H9 (cell line): ENCODE measurements at regions not wholly inside any gene's neighbourhood (a gene's known extent, or its start where the extent isn't known, plus 50 kb on each side); places are given as distances from the start of the nearest gene placed in this dataset.

Source experiments
- DNase-seq: peaks from one replicate; pipeline ENCODE4 v3.0.0-alpha.2; 2017
- H2AFZ ChIP-seq: one replicate; pipeline ENCODE4 v1.6.1; 2013; ENCODE audit warnings: mild to moderate bottlenecking, low read length, control low read depth, moderate library complexity
- H2AK5ac ChIP-seq: 2 replicates; pipeline ENCODE4 v1.6.1; 2013; ENCODE audit warnings: low read length, control low read depth, mixed read lengths; ENCODE audit not compliant: insufficient read length
- H2BK120ac ChIP-seq: one replicate; pipeline ENCODE4 v1.6.1; 2013; ENCODE audit warnings: low read depth, mild to moderate bottlenecking, low read length, control low read depth, inconsistent platforms; ENCODE audit not compliant: poor library complexity, severe bottlenecking
- H2BK12ac ChIP-seq: 2 replicates; pipeline ENCODE4 v1.6.1; 2013; ENCODE audit warnings: low read length, control low read depth, mixed read lengths, low read depth; ENCODE audit not compliant: insufficient read length
- H2BK15ac ChIP-seq: 2 replicates; pipeline ENCODE4 v1.6.1; 2013; ENCODE audit warnings: low read depth, low read length, control low read depth
- H2BK20ac ChIP-seq: one replicate; pipeline ENCODE4 v1.6.1; 2013; ENCODE audit warnings: low read depth, mild to moderate bottlenecking, low read length, control low read depth, inconsistent platforms; ENCODE audit not compliant: poor library complexity, severe bottlenecking
- H2BK5ac ChIP-seq: 2 replicates; pipeline ENCODE4 v1.6.1; 2013; ENCODE audit warnings: low read length, control low read depth, mixed read lengths; ENCODE audit not compliant: insufficient read length
- H3K14ac ChIP-seq: 2 replicates; pipeline ENCODE4 v1.6.1; 2013; ENCODE audit warnings: low read length, control low read depth; ENCODE audit not compliant: insufficient read depth
- H3K18ac ChIP-seq: 2 replicates; pipeline ENCODE4 v1.6.1; 2013; ENCODE audit warnings: low read depth, mild to moderate bottlenecking, mixed read lengths, low read length, control low read depth; ENCODE audit not compliant: insufficient read length
- H3K23ac ChIP-seq: 2 replicates; pipeline ENCODE4 v1.6.1; 2013; ENCODE audit warnings: low read length, control low read depth, mixed read lengths, low read depth; ENCODE audit not compliant: insufficient read length
- H3K23me2 ChIP-seq: 2 replicates; pipeline ENCODE4 v1.6.1; 2013; ENCODE audit warnings: low read depth, mild to moderate bottlenecking, mixed read lengths, low read length, control low read depth; ENCODE audit not compliant: insufficient read length, poor library complexity, severe bottlenecking
- H3K27ac ChIP-seq: 2 replicates; pipeline ENCODE4 v1.5.1; 2013; ENCODE audit warnings: low read length, control low read depth, mixed read lengths, low read depth; ENCODE audit not compliant: insufficient read length
- H3K27me3 ChIP-seq: 2 replicates; pipeline ENCODE4 v1.6.1; 2013; ENCODE audit warnings: low read length, control low read depth, inconsistent platforms; ENCODE audit not compliant: insufficient read depth
- H3K4ac ChIP-seq: 2 replicates; pipeline ENCODE4 v1.6.1; 2013; ENCODE audit warnings: low read depth, mild to moderate bottlenecking, control low read depth, inconsistent platforms, low read length, moderate library complexity
- H3K4me1 ChIP-seq: 2 replicates; pipeline ENCODE4 v1.6.1; 2013; ENCODE audit warnings: low read length, control low read depth, inconsistent platforms; ENCODE audit not compliant: insufficient read depth
- H3K4me2 ChIP-seq: 2 replicates; pipeline ENCODE4 v1.6.1; 2013; ENCODE audit warnings: low read length, control low read depth, mixed read lengths; ENCODE audit not compliant: insufficient read length, insufficient read depth
- H3K56ac ChIP-seq: 2 replicates; pipeline ENCODE4 v1.6.1; 2013; ENCODE audit warnings: low read depth, mild to moderate bottlenecking, mixed read lengths, low read length, control low read depth; ENCODE audit not compliant: insufficient read length
- H3K79me1 ChIP-seq: 2 replicates; pipeline ENCODE4 v1.6.1; 2013; ENCODE audit warnings: low read depth, mild to moderate bottlenecking, moderate library complexity, low read length, control low read depth, inconsistent platforms; ENCODE audit not compliant: insufficient read depth, poor library complexity, severe bottlenecking
- H3K79me2 ChIP-seq: 2 replicates; pipeline ENCODE4 v1.6.1; 2013; ENCODE audit warnings: low read length, control low read depth, inconsistent platforms; ENCODE audit not compliant: insufficient read depth
- H3K9ac ChIP-seq: 2 replicates; pipeline ENCODE4 v1.6.1; 2013; ENCODE audit warnings: low read length, control low read depth, mixed read lengths; ENCODE audit not compliant: insufficient read length; ENCODE audit errors: extremely low read depth
- H3K9me3 ChIP-seq: one replicate; pipeline ENCODE4 v1.6.1; 2013; ENCODE audit warnings: low read depth, low read length, inconsistent platforms; ENCODE audit not compliant: control insufficient read depth
- H3T11ph ChIP-seq: one replicate; pipeline ENCODE4 v1.6.1; 2013; ENCODE audit warnings: mild to moderate bottlenecking, low read length, control low read depth, inconsistent platforms
- H4K20me1 ChIP-seq: one replicate; pipeline ENCODE4 v1.6.1; 2013; ENCODE audit not compliant: control insufficient read depth, insufficient read length, insufficient read depth
- H4K5ac ChIP-seq: 2 replicates; pipeline ENCODE4 v1.6.1; 2013; ENCODE audit warnings: low read depth, mild to moderate bottlenecking, mixed read lengths, low read length, control low read depth; ENCODE audit not compliant: insufficient read length
- H4K8ac ChIP-seq: replicated peaks from 2 replicates; pipeline ENCODE4 v1.6.1; 2013; ENCODE audit warnings: low read length, control low read depth, mixed read lengths, low read depth; ENCODE audit not compliant: insufficient read length
- H4K91ac ChIP-seq: 2 replicates; pipeline ENCODE4 v1.6.1; 2013; ENCODE audit warnings: low read depth, mild to moderate bottlenecking, moderate library complexity, mixed read lengths, low read length, control low read depth; ENCODE audit not compliant: insufficient read length
- H3K27ac Mint-ChIP-seq, 3 experiments: 2 replicates in 2 of 3; 3 replicates in 1 of 3; pipeline ENCODE4 v1.8.0; 2020 to 2021; ENCODE audit warnings: mixed read lengths in 3 of 3, mild to moderate bottlenecking in 1 of 3, moderate library complexity in 1 of 3
- H3K27me3 Mint-ChIP-seq: 2 replicates; pipeline ENCODE4 v1.8.0; 2021; ENCODE audit warnings: low read depth, mild to moderate bottlenecking, moderate library complexity, mixed read lengths
- H3K36me3 Mint-ChIP-seq, 3 experiments: 2 replicates in 2 of 3; 3 replicates in 1 of 3; pipeline ENCODE4 v1.8.0; 2020 to 2021; ENCODE audit warnings: low read depth in 3 of 3, mixed read lengths in 3 of 3; ENCODE audit not compliant: insufficient read depth in 1 of 3
- H3K4me1 Mint-ChIP-seq, 2 experiments: 2 replicates each; pipeline ENCODE4 v1.8.0; 2020; ENCODE audit warnings: mixed read lengths in 2 of 2
- H3K4me3 Mint-ChIP-seq, 2 experiments: 2 replicates in 1 of 2; 3 replicates in 1 of 2; pipeline ENCODE4 v1.8.0; 2020 to 2021; ENCODE audit warnings: mild to moderate bottlenecking in 2 of 2, mixed read lengths in 2 of 2, moderate library complexity in 1 of 2
- H3K9me3 Mint-ChIP-seq, 2 experiments: 2 replicates in 1 of 2; 3 replicates in 1 of 2; pipeline ENCODE4 v1.8.0; 2020; ENCODE audit warnings: mild to moderate bottlenecking in 2 of 2, mixed read lengths in 2 of 2, moderate library complexity in 1 of 2
- WGBS: extraction: QIAGEN DNeasy Blood & Tissue Kit; methylation state at CpG from one replicate; pipeline ENCODE4 v1.1.7; 2013; ENCODE audit warnings: missing lambda C conversion rate, low lambda C conversion rate, mixed read lengths; ENCODE audit not compliant: insufficient read length; ENCODE audit errors: extremely low coverage; 5-methylcytosine and 5-hydroxymethylcytosine counted together
- TF ChIP-seq, protein P1 (sequence below): fragments of 200-600 bp; sonication (generic); conservative IDR thresholded peaks from 3 replicates; pipeline ENCODE4 v1.8.0; 2021; ENCODE audit warnings: antibody characterized with exemption, mild to moderate bottlenecking

DNA sequence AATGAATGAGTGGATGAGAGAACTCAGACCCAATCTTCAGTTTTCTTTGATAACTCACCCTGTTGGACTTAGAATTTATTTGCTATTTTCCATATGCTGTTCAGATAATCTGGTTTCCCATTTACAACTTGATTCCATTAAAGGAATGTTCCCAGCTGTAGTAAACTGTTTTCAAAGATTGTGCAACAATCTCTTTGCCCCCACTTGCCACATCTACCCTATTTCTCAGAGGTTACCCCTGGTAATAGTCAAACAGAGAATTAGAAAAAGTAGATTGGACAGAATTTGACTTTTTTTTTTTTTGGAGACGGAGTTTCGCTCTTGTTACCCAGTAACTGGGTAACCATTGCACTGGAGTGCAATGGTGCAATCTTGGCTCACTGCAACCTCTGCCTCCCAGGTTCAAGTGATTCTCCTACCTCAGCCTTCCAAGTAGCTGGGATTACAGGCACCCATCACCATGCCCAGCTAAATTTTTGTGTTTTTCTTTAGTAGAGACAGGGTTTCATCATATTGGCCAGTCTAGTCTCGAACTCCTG is 93.4 kb upstream of the SIX2 start:
- Histone ChIP-seq H3K4me1 (no peaks in the 10 kb centered on the region; the same call in 1 of the 2 replicates), H4K91ac (no peak overlapping the region), H3K27me3 (no peaks in the 10 kb centered on the region), H3K4ac (no peak overlapping the region), H3K79me1 (no peaks in the 10 kb centered on the region), H3K4me2 (no peak overlapping the region), H3K27ac (no peak overlapping the region), H3T11ph (no peak overlapping the region), H3K18ac (no peak overlapping the region), H2AK5ac (no peak overlapping the region), H3K79me2 (no peaks in the 10 kb centered on the region), H4K8ac (no peak overlapping the region), H3K56ac (no peak overlapping the region), H2BK5ac (no peak overlapping the region), H2BK20ac (no peak overlapping the region), H2BK120ac (no peak overlapping the region), H4K5ac (no peak overlapping the region), H2BK15ac (no peak overlapping the region), H4K20me1 (no peaks in the 10 kb centered on the region), H3K23ac (no peak overlapping the region), H3K9ac (no peak overlapping the region), H3K9me3 (no peaks in the 10 kb centered on the region), H2BK12ac (no peak overlapping the region), H2AFZ (no peak overlapping the region), H3K14ac (no peak overlapping the region), H3K23me2 (no peaks in the 10 kb centered on the region)
- peaks cover 4 to 6% of the 10 kb centered on the region in 2 experiments; a peak in 2 of 4 replicates for H3K4me1 Mint-ChIP-seq
- DNase-seq: no peak
- no peak overlapping the region for H3K27ac Mint-ChIP-seq
- H3K9me3 Mint-ChIP-seq: no peaks in the 10 kb centered on the region
- no CpG with 5 or more reads among the region's 3 CpGs for WGBS
- no peak overlapping the region for H3K4me3 Mint-ChIP-seq
- TF ChIP-seq, protein P1, sequence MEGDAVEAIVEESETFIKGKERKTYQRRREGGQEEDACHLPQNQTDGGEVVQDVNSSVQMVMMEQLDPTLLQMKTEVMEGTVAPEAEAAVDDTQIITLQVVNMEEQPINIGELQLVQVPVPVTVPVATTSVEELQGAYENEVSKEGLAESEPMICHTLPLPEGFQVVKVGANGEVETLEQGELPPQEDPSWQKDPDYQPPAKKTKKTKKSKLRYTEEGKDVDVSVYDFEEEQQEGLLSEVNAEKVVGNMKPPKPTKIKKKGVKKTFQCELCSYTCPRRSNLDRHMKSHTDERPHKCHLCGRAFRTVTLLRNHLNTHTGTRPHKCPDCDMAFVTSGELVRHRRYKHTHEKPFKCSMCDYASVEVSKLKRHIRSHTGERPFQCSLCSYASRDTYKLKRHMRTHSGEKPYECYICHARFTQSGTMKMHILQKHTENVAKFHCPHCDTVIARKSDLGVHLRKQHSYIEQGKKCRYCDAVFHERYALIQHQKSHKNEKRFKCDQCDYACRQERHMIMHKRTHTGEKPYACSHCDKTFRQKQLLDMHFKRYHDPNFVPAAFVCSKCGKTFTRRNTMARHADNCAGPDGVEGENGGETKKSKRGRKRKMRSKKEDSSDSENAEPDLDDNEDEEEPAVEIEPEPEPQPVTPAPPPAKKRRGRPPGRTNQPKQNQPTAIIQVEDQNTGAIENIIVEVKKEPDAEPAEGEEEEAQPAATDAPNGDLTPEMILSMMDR: no peak
- no peaks in the 10 kb centered on the region for H3K27me3 Mint-ChIP-seq
- no peaks in the 10 kb centered on the region for H3K36me3 Mint-ChIP-seq
